WTC11 (cell line): ENCODE measurements at regions not wholly inside any gene's neighbourhood (a gene's known extent, or its start where the extent isn't known, plus 50 kb on each side); places are given as distances from the start of the nearest gene placed in this dataset.

ENCODE experiments used
- FOXK1 ChIP-seq: sonication (generic); formaldehyde crosslinking; IDR thresholded peaks from 2 replicates; pipeline ENCODE4 v1.8.0; 2022; ENCODE audit warnings: mild to moderate bottlenecking, moderate library complexity, missing genetic modification reagents
- SP1 ChIP-seq: sonication (generic); formaldehyde crosslinking; conservative IDR thresholded peaks from 2 replicates; pipeline ENCODE4 v1.8.1; 2022; ENCODE audit warnings: missing genetic modification reagents
- ZNF121 ChIP-seq: sonication (generic); formaldehyde crosslinking; IDR thresholded peaks from 2 replicates; pipeline ENCODE4 v1.8.0; 2023; ENCODE audit warnings: missing genetic modification reagents
- TF ChIP-seq, protein P1 (sequence below): fragments of 200-600 bp; IDR thresholded peaks from 2 replicates; pipeline ENCODE4 v1.8.0; 2022; ENCODE audit warnings: antibody characterized with exemption
- TF ChIP-seq, protein P2 (sequence below): sonication (generic); formaldehyde crosslinking; IDR thresholded peaks from 2 replicates; pipeline ENCODE4 v1.8.0; 2022; ENCODE audit warnings: mild to moderate bottlenecking, missing genetic modification reagents
- TF ChIP-seq, protein P3 (sequence below): sonication (generic); formaldehyde crosslinking; IDR thresholded peaks from 2 replicates; pipeline ENCODE4 v1.8.1; 2022; ENCODE audit warnings: low read depth, missing genetic modification reagents, borderline replicate concordance
- TF ChIP-seq, protein P4 (sequence below): sonication (generic); formaldehyde crosslinking; IDR thresholded peaks from 2 replicates; pipeline ENCODE4 v1.8.1; 2023; ENCODE audit warnings: mild to moderate bottlenecking, missing genetic modification reagents, moderate library complexity
- TF ChIP-seq, protein P5 (sequence below): fragments of 250-450 bp; sonication (Bioruptor Pico); IDR thresholded peaks from 2 replicates; pipeline ENCODE4 v1.8.0; 2021; ENCODE audit warnings: mild to moderate bottlenecking
- TF ChIP-seq, protein P6 (sequence below): sonication (generic); formaldehyde crosslinking; conservative IDR thresholded peaks from 2 replicates; pipeline ENCODE4 v1.8.1; 2022; ENCODE audit warnings: mild to moderate bottlenecking, missing genetic modification reagents

DNA sequence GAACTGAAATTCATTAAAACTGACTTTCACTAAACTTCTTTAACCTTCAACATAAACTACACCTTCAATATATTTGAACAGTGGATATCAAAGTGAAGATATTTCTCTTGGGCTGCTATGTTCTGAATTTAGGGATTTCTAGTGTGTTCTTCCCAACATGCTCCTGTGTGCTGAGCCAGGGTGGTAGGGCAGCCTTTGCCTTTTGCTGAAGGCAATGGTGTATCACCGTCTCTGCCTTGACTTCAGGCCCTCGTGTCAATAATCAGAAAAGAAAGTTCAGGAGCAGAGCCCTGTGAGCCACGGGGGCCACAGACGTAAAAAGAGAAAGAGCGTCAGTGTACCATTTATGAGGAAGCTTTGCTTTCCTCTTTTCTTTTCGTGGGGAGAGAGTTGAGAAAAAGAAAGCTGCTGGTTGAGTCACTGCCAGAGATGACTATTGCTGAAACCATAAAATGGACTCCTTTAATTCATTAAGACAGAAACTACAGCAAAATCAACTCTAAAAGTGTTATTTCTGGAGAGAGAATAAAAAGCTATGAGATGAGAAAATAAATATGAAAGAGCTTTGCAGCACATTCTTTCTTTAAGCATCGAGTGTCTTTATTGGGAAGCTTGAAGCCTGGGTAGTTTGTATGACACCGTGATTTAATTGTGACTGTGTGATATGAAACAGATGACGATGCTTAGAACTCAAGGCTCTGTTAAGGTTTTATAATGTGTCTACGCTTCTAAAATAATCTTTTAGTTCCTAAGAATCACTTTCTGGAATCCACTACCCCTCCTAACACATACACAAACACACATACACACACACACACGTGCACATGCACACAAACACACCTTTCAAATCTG lies 271.8 kb upstream of the MTNR1B start:
- TF ChIP-seq, protein P1, sequence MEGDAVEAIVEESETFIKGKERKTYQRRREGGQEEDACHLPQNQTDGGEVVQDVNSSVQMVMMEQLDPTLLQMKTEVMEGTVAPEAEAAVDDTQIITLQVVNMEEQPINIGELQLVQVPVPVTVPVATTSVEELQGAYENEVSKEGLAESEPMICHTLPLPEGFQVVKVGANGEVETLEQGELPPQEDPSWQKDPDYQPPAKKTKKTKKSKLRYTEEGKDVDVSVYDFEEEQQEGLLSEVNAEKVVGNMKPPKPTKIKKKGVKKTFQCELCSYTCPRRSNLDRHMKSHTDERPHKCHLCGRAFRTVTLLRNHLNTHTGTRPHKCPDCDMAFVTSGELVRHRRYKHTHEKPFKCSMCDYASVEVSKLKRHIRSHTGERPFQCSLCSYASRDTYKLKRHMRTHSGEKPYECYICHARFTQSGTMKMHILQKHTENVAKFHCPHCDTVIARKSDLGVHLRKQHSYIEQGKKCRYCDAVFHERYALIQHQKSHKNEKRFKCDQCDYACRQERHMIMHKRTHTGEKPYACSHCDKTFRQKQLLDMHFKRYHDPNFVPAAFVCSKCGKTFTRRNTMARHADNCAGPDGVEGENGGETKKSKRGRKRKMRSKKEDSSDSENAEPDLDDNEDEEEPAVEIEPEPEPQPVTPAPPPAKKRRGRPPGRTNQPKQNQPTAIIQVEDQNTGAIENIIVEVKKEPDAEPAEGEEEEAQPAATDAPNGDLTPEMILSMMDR: no peak
- TF ChIP-seq, protein P2, sequence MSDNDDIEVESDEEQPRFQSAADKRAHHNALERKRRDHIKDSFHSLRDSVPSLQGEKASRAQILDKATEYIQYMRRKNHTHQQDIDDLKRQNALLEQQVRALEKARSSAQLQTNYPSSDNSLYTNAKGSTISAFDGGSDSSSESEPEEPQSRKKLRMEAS: no peak
- TF ChIP-seq, protein P3, sequence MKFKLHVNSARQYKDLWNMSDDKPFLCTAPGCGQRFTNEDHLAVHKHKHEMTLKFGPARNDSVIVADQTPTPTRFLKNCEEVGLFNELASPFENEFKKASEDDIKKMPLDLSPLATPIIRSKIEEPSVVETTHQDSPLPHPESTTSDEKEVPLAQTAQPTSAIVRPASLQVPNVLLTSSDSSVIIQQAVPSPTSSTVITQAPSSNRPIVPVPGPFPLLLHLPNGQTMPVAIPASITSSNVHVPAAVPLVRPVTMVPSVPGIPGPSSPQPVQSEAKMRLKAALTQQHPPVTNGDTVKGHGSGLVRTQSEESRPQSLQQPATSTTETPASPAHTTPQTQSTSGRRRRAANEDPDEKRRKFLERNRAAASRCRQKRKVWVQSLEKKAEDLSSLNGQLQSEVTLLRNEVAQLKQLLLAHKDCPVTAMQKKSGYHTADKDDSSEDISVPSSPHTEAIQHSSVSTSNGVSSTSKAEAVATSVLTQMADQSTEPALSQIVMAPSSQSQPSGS (CRISPR knock-in tag): no peak
- TF ChIP-seq, protein P4, sequence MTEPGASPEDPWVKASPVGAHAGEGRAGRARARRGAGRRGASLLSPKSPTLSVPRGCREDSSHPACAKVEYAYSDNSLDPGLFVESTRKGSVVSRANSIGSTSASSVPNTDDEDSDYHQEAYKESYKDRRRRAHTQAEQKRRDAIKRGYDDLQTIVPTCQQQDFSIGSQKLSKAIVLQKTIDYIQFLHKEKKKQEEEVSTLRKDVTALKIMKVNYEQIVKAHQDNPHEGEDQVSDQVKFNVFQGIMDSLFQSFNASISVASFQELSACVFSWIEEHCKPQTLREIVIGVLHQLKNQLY (CRISPR knock-in tag): no peak
- TF ChIP-seq SP1 (CRISPR knock-in tag) (no peak), ZNF121 (CRISPR knock-in tag) (no peak), FOXK1 (no peak)
- TF ChIP-seq, protein P5, sequence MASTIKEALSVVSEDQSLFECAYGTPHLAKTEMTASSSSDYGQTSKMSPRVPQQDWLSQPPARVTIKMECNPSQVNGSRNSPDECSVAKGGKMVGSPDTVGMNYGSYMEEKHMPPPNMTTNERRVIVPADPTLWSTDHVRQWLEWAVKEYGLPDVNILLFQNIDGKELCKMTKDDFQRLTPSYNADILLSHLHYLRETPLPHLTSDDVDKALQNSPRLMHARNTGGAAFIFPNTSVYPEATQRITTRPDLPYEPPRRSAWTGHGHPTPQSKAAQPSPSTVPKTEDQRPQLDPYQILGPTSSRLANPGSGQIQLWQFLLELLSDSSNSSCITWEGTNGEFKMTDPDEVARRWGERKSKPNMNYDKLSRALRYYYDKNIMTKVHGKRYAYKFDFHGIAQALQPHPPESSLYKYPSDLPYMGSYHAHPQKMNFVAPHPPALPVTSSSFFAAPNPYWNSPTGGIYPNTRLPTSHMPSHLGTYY: no peak
- TF ChIP-seq, protein P6, sequence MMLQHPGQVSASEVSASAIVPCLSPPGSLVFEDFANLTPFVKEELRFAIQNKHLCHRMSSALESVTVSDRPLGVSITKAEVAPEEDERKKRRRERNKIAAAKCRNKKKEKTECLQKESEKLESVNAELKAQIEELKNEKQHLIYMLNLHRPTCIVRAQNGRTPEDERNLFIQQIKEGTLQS (CRISPR knock-in tag): no peak
